NCI-H524 treated with DMSO at 0.1 percent for 48 hours (cell line): ENCODE measurements at regions not wholly inside any gene's neighbourhood (a gene's known extent, or its start where the extent isn't known, plus 50 kb on each side); places are given as distances from the start of the nearest gene placed in this dataset.
A peak's percentile ranks its signal among the peaks of the same experiment; 100 is the strongest.
"Not testable (repeated sequence)": the region's sequence is repeated elsewhere in the genome, so short reads cannot be mapped to it uniquely, and the experiment has no call there.

Source experiments
- DNase-seq: peaks from one replicate; lab custom pipeline; 2025; lab: John Stamatoyannopoulos, UW

GRCh38 chr9:89841456-89841855, 236.6 kb downstream of the GADD45G start:
- no peak for DNase-seq

- no peak for DNase-seq
Measured at GRCh38 chr9:89842267-89842768, 237.5 kb downstream of the GADD45G start.

GRCh38 chr9:89843074-89843473, 238.3 kb downstream of the GADD45G start:
- DNase-seq, result no peak

- DNase-seq, result no peak
Measured at GRCh38 chr9:89843591-89843990, 238.8 kb downstream of the GADD45G start.

- DNase-seq, result no peak
Measured at GRCh38 chr9:89844075-89844474, 239.3 kb downstream of the GADD45G start.

GRCh38 chr9:89844535-89844934, 239.7 kb downstream of the GADD45G start:
- DNase-seq, result no peak

- DNase-seq, result no peak
Measured at GRCh38 chr9:89845321-89845720, 240.5 kb downstream of the GADD45G start.

- no peak for DNase-seq
Measured at GRCh38 chr9:89845862-89846261, 241.1 kb downstream of the GADD45G start.

GRCh38 chr9:89848060-89849040, 243.5 kb downstream of the GADD45G start:
- no peak for DNase-seq

- no peak for DNase-seq
Measured at GRCh38 chr9:89849096-89849495, 244.3 kb downstream of the GADD45G start.

- no peak for DNase-seq
Measured at GRCh38 chr9:89850153-89850552, 245.3 kb downstream of the GADD45G start.

- no peak for DNase-seq
Measured at GRCh38 chr9:89850631-89851325, 246.0 kb downstream of the GADD45G start.

- DNase-seq, result no peak
Measured at GRCh38 chr9:89853161-89853560, 248.3 kb downstream of the GADD45G start.

GRCh38 chr9:89853931-89854330, 249.1 kb downstream of the GADD45G start:
- DNase-seq, result no peak

- no peak for DNase-seq
Measured at GRCh38 chr9:89854715-89855475, 250.1 kb downstream of the GADD45G start.

GRCh38 chr9:89856296-89856695, 251.5 kb downstream of the GADD45G start:
- not testable (repeated sequence) for DNase-seq

- peak; percentile 45 for DNase-seq
Measured at GRCh38 chr9:89856950-89857349, 252.1 kb downstream of the GADD45G start.

GRCh38 chr9:89859842-89860241, 255.0 kb downstream of the GADD45G start:
- not testable (repeated sequence) for DNase-seq

- not testable (repeated sequence) for DNase-seq
Measured at GRCh38 chr9:89861371-89861770, 256.6 kb downstream of the GADD45G start.

GRCh38 chr9:89862316-89862715, 257.5 kb downstream of the GADD45G start:
- DNase-seq, result no peak

- no peak for DNase-seq
Measured at GRCh38 chr9:89863141-89863540, 258.3 kb downstream of the GADD45G start.

GRCh38 chr9:89863837-89864236, 259.0 kb downstream of the GADD45G start:
- no peak for DNase-seq
